OCI-LY7 (cell line): ENCODE measurements at regions not wholly inside any gene's neighbourhood (a gene's known extent, or its start where the extent isn't known, plus 50 kb on each side); places are given as distances from the start of the nearest gene placed in this dataset.

Experiments used
- BruUV-seq: library from RNA; stranded (reverse); fragments of 400-500 nt; replicated peaks from 2 replicates; lab custom pipeline; 2021; lab: Mats Ljungman, UMichigan
- CTCF ChIA-PET: fragments of 300-600 bp; sonication (Branson Sonifier 250); formaldehyde crosslinking; loops from one replicate; lab custom pipeline; 2022; ENCODE audit warnings: antibody characterized with exemption; ENCODE audit not compliant: unreplicated experiment; lab: Charles Lee
- POLR2A ChIA-PET: fragments of 300-600 bp; sonication (Branson Sonifier 250); formaldehyde crosslinking; loops from one replicate; lab custom pipeline; 2022; ENCODE audit warnings: antibody characterized with exemption; lab: Charles Lee
- DNase-seq: peaks from one replicate; pipeline ENCODE4 v3.0.0-alpha.2; 2015; ENCODE audit warnings: low spot score
- H2AFZ ChIP-seq: fragments of 200-600 bp; sonication (generic), shearing (Covaris generic); 2 replicates; pipeline ENCODE4 v1.6.1; 2014; ENCODE audit warnings: mild to moderate bottlenecking, antibody characterized with exemption, low read length, moderate library complexity
- H3K27ac ChIP-seq: fragments of 200-600 bp; sonication (generic); 2 replicates; pipeline ENCODE4 v1.5.1; 2014; ENCODE audit warnings: mixed run types, low read depth, mild to moderate bottlenecking, moderate library complexity, low read length, inconsistent platforms; ENCODE audit not compliant: poor library complexity, severe bottlenecking
- H3K36me3 ChIP-seq: fragments of 200-600 bp; sonication (generic); 2 replicates; pipeline ENCODE4 v1.6.1; 2014; ENCODE audit warnings: mild to moderate bottlenecking, antibody characterized with exemption, low read length, moderate library complexity, mixed read lengths; ENCODE audit not compliant: insufficient read depth
- H3K4me1 ChIP-seq: fragments of 200-600 bp; sonication (generic); 2 replicates; pipeline ENCODE4 v1.5.1; 2014; ENCODE audit warnings: mild to moderate bottlenecking, low read length; ENCODE audit not compliant: insufficient read depth, poor library complexity, severe bottlenecking
- H3K4me2 ChIP-seq: fragments of 200-600 bp; sonication (generic); 2 replicates; pipeline ENCODE4 v1.6.1; 2014; ENCODE audit warnings: mild to moderate bottlenecking, low read length
- H3K4me3 ChIP-seq: fragments of 200-600 bp; sonication (generic); 2 replicates; pipeline ENCODE4 v1.5.1; 2014; ENCODE audit warnings: mild to moderate bottlenecking, low read depth, low read length; ENCODE audit not compliant: poor library complexity, severe bottlenecking
- H3K79me2 ChIP-seq: fragments of 200-600 bp; sonication (generic); 2 replicates; pipeline ENCODE4 v1.6.1; 2016; ENCODE audit warnings: low read depth, mild to moderate bottlenecking, low read length, moderate library complexity, mixed read lengths; ENCODE audit not compliant: insufficient read depth
- H3K9me2 ChIP-seq: fragments of 200-600 bp; sonication (generic); 2 replicates; pipeline ENCODE4 v1.6.1; 2016; ENCODE audit warnings: mild to moderate bottlenecking, low read length, mixed read lengths; ENCODE audit not compliant: insufficient read depth
- H3K9me3 ChIP-seq: fragments of 200-600 bp; sonication (generic); 2 replicates; pipeline ENCODE4 v1.6.1; 2014; ENCODE audit warnings: mild to moderate bottlenecking, mixed run types, low read length, mixed read lengths
- H4K20me1 ChIP-seq: fragments of 200-600 bp; sonication (generic); 2 replicates; pipeline ENCODE4 v1.6.1; 2014; ENCODE audit warnings: mild to moderate bottlenecking, antibody characterized with exemption, low read length, moderate library complexity, mixed read lengths; ENCODE audit not compliant: insufficient read depth
- CTCF ChIP-seq: fragments of 200-600 bp; sonication (generic); conservative IDR thresholded peaks from 2 replicates; pipeline ENCODE4 v1.5.1; 2014; ENCODE audit warnings: mild to moderate bottlenecking, antibody characterized with exemption, low read length, moderate library complexity, mixed read lengths
- EZH2phosphoT487 ChIP-seq: fragments of 200-600 bp; sonication (generic); IDR thresholded peaks from 2 replicates; pipeline ENCODE4 v1.6.1; 2018; ENCODE audit warnings: low read depth, borderline replicate concordance, mild to moderate bottlenecking, mixed run types, antibody characterized with exemption, low read length, moderate library complexity, mixed read lengths
- intact Hi-C: fragments of 100-400 bp; cut with micrococcal nuclease; formaldehyde crosslinking; loops from one replicate; pipeline ENCODE4 v1.10.0; 2022; ENCODE audit not compliant: unreplicated experiment

GRCh38 chr12:84357314-84357713, 555.3 kb downstream of the SLC6A15 start:
- Histone ChIP-seq H4K20me1 (no peaks in the 10 kb centered on the region), H3K79me2 (no peaks in the 10 kb centered on the region), H3K27ac (no peak overlapping the region), H3K9me2 (no peaks in the 10 kb centered on the region), H3K36me3 (no peaks in the 10 kb centered on the region), H3K9me3 (no peaks in the 10 kb centered on the region), H3K4me1 (no peaks in the 10 kb centered on the region), H2AFZ (no peak overlapping the region), H3K4me3 (no peak overlapping the region), H3K4me2 (no peak overlapping the region)
- no peak for DNase-seq
- BruUV-seq, result no TSS peak
- intact Hi-C loops, result no loop called here
- TF ChIP-seq EZH2phosphoT487 (no peak), CTCF (no peak)
- POLR2A ChIA-PET, result no interaction called here
- CTCF ChIA-PET, result no interaction called here

- Histone ChIP-seq H3K36me3 (no peaks in the 10 kb centered on the region), H4K20me1 (no peaks in the 10 kb centered on the region), H3K27ac (no peak overlapping the region), H3K4me2 (no peak overlapping the region), H3K9me3 (no peaks in the 10 kb centered on the region), H2AFZ (no peak overlapping the region), H3K79me2 (no peaks in the 10 kb centered on the region), H3K4me3 (no peak overlapping the region), H3K9me2 (no peaks in the 10 kb centered on the region), H3K4me1 (no peaks in the 10 kb centered on the region)
- intact Hi-C loops, result no loop called here
- CTCF ChIA-PET, result no interaction called here
- TF ChIP-seq EZH2phosphoT487 (no peak), CTCF (no peak)
- no peak for DNase-seq
- no TSS peak for BruUV-seq
- POLR2A ChIA-PET, result no interaction called here
Measured at GRCh38 chr12:84356224-84356623, 556.4 kb downstream of the SLC6A15 start.

- Histone ChIP-seq H3K27ac (no peak overlapping the region), H3K4me3 (no peak overlapping the region), H3K79me2 (no peaks in the 10 kb centered on the region), H3K9me2 (no peaks in the 10 kb centered on the region), H4K20me1 (no peaks in the 10 kb centered on the region), H3K36me3 (no peaks in the 10 kb centered on the region), H3K4me2 (no peak overlapping the region), H3K4me1 (no peaks in the 10 kb centered on the region), H2AFZ (no peak overlapping the region), H3K9me3 (no peaks in the 10 kb centered on the region)
- intact Hi-C loops, result no loop called here
- ChIA-PET POLR2A (no interaction called here), CTCF (no interaction called here)
- DNase-seq, result no peak
- no peak for TF ChIP-seq EZH2phosphoT487
- TF ChIP-seq CTCF, result no peak
- BruUV-seq, result no TSS peak
Measured at GRCh38 chr12:84355561-84355960, 557.0 kb downstream of the SLC6A15 start.
